ENCODE measurements at regions not wholly inside any gene's neighbourhood (a gene's known extent, or its start where the extent isn't known, plus 50 kb on each side); places are given as distances from the start of the nearest gene placed in this dataset. TPM values are rescaled to one million over a fixed set of nuclear protein-coding genes. Genes with fewer than 3 reads are reported as not detected.

Small RNAs in the stretch of these regions (small RNA-seq; reads per million reads assigned to genes)
- not detected for gene UBBP5
